Thyroid gland (tissue), 4 donors: ENCODE measurements at regions not wholly inside any gene's neighbourhood (a gene's known extent, or its start where the extent isn't known, plus 50 kb on each side); places are given as distances from the start of the nearest gene placed in this dataset.

Experiments
- POLR2A ChIP-seq, 2 donors: fragments of 450-650 bp; IDR thresholded peaks; one replicate each; pipeline ENCODE4 v1.6.1; 2017; ENCODE audit warnings: antibody characterized with exemption in 2 of 2, mild to moderate bottlenecking in 2 of 2, moderate library complexity in 1 of 2
- TF ChIP-seq, protein P1 (sequence below), 6 experiments: fragments of 200-600 bp in 3 of 6; fragments of 450-650 bp in 3 of 6; sonication (generic) in 3 of 6; IDR thresholded peaks; one replicate each; pipeline ENCODE4 v1.5.1; 2016 to 2019; ENCODE audit warnings: antibody characterized with exemption in 6 of 6, mild to moderate bottlenecking in 2 of 6, inconsistent platforms in 1 of 6, moderate library complexity in 1 of 6

GRCh38 chrX:65034292-65034667, 58.0 kb upstream of the ZC4H2 start:
- TF ChIP-seq, protein P1, sequence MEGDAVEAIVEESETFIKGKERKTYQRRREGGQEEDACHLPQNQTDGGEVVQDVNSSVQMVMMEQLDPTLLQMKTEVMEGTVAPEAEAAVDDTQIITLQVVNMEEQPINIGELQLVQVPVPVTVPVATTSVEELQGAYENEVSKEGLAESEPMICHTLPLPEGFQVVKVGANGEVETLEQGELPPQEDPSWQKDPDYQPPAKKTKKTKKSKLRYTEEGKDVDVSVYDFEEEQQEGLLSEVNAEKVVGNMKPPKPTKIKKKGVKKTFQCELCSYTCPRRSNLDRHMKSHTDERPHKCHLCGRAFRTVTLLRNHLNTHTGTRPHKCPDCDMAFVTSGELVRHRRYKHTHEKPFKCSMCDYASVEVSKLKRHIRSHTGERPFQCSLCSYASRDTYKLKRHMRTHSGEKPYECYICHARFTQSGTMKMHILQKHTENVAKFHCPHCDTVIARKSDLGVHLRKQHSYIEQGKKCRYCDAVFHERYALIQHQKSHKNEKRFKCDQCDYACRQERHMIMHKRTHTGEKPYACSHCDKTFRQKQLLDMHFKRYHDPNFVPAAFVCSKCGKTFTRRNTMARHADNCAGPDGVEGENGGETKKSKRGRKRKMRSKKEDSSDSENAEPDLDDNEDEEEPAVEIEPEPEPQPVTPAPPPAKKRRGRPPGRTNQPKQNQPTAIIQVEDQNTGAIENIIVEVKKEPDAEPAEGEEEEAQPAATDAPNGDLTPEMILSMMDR (IDR thresholded peaks at IDR 0.05) = no peak
- TF ChIP-seq POLR2A (IDR thresholded peaks at IDR 0.05) = no peak
